NCI-H2107 treated with DMSO at 0.1 percent for 48 hours (cell line): ENCODE measurements at regions not wholly inside any gene's neighbourhood (a gene's known extent, or its start where the extent isn't known, plus 50 kb on each side); places are given as distances from the start of the nearest gene placed in this dataset.

ENCODE experiments used
- DNase-seq: peaks from one replicate; lab custom pipeline; 2025; ENCODE audit not compliant: unreplicated experiment; lab: John Stamatoyannopoulos, UW

DNA sequence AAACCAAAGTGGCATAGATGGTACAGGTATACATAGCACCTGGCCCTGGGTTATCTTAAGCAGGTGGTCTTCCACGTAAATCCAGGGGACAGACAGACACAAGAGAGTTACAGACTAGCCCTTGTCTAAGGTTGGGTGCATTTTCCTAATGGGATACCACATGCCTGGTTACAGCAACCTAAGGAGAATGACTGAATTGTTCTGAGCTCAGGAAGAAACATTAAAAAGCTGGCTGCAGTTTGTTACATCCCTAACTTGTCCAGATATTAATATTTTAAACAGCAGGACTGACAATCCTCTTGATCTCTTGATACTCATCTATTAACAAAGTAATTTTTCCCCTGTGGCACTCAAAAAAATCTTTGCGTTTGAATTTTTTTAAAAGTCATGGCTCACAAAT lies 102.2 kb upstream of the SERP2 start:
- DNase-seq = no peak

DNA sequence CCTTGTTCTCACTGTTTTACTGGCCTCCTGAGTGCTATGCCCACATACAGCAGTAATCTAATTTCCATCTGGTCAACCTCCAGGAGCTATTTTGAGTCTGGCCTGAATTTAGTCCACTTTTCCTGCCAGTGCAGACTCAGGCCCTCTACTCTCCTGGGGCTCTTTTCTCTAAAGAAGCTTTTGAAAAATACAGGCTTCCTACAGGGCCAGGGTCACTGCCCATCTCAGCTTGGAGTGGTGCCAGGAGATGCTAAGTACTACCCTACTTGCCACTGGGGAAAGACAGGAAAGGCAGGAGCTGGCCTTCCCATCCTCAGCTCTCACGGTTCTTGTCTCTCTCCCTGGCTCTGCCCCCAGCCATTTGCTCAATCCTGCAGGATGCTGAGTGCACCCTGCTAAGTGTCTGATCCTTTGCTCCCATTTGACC lies 101.7 kb upstream of the SERP2 start:
- DNase-seq = no peak

DNA sequence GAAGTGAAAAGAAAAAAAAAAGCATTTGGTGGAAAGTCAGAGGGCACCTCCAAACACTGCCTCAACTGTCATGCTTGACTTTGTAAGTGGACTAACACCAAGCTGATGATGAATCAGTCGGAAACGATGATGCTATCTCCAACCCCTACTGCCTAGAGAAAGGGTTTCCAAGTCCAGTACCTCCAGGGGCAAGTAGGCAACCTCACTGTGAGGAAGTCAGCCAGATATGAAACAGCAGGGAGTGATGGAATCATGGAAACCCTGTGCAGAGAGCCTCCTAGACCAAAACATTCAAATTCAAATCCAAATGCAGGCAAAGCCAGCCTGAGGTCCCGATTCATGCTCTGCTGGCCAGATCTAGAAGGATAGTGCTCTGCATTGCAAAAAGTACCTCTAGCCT lies 100.9 kb upstream of the SERP2 start:
- DNase-seq = no peak

DNA sequence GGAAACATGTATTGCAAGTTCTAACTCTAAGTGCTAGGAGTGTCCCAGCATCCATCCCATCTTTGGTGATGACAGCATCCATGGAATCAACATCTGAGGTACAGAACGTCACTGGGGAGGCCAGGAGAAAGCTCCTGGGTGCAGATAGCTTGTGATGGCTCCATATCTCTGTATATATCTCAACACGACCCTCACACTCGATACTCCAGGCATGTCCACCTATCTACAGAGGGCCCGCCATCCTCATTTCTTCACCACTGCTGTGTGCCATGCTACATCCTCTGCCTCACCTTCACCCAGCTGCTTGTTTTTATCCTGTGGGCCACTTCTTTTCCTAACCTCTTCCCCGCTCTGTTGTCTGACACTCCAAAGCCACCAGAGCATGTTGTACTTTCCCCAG lies 100.4 kb upstream of the SERP2 start:
- DNase-seq = no peak

DNA sequence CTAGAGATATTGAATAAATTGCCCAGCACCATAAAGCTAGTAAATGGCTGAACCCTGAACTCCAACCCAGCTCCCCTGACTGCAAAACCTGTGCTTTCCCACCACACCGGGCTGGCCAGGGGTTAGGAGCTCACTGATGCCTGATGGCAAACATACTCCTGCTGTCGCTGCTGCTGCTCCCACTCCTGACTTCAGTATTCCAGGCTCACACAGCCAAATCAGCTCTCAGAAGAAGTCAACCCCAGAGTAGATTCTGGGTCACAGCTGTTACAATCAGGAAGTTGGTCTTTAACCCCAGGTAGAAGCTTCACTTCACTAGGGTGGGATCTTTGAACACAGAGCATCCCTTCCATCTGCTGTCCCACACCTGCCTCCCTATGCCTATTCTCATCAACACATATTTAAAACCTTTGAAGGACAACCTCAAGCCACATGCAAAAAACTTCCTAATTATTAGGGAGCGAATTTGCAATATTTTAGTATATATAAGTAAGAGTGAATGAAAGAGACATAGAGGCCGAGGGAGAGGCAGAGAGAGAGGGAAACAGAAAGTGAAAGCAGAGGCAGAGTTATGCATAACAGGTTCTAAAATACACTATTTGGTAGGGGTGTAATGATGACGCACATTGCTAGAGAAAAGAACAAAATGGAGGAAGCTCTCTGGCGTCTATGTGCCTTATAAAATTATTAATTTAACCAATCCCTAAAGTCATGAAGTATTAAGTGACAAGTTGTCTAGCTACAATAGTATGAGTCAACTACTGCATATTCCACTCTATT lies 99.4 kb upstream of the SERP2 start:
- no peak for DNase-seq

DNA sequence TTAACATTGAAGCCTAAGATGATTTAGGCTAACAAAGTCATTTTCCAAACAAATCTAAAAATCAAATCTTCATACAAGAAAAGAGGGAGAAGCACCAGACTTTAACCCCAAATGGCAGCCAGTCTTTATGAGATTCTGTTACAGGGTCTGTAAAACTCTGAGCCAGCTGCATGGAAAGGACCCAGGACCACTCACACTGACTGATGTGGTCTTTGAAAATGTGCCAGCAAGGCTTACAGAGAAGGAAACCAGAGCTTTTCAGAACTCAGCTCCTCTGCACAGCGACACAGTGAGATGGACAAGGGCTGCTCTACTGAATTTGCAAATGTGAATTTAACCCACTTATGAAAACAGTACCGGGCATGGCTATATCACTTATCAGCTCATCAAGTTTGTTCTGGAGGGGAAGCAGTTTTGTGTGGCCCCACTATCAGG lies 98.8 kb upstream of the SERP2 start:
- DNase-seq = no peak

DNA sequence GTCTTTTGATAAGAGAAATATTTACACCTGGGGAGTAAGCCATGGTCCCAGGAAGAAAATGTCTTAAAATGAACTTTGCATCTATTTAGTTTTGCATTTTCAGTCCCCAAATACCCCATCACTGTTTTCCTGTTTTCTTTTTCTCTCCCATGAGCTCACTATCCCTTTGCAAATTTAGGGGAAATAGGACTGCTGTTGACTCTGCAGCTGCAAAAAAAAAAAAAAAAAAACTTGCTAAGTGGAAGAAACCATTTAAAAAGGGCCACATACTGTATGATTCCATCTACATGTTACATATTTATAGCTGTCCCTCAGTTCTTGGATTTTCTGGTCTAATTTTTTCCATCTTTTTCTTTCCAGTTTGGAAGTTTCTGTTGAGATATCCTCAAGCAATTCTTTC lies 98.2 kb upstream of the SERP2 start:
- DNase-seq = no peak

DNA sequence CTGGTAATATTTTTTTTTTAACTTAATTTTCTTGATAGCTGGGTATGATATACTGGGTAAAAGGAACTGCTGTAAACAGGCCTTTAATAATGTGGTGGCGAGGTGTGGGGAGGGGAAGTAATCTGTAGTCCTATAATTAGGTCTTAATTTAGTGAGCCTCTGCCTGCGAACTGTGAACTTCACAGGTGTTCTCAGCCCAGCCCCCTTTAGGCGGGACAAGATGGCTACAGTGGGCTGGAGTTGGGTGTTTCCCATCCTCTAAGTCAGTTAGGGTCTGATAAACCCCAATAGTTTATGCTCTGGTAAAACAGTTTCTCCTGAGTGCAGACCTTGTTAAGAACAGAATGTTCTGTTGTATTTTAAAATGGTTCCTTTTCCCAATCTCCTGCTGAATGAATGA lies 97.6 kb upstream of the SERP2 start:
- DNase-seq = no peak

DNA sequence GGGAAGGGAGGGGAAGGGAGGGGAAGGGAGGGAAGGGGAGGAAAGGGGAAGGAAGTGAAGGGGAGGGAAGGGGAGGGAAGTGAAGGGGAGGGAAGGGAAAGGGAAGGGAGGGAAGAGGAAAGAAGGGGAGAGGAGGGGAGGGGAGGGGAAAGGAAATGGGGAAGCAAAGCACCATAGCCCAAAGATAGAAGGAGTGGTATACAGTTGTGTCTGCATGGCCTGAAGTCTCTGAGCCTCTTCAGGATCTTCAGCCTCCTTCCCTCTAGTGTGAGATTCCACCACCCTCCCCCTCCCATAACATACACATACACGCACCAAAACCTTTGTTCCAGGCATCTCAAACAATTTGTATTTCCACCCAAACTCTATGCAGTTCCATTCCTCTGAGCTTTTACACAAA lies 96.2 kb upstream of the SERP2 start:
- DNase-seq = no peak

DNA sequence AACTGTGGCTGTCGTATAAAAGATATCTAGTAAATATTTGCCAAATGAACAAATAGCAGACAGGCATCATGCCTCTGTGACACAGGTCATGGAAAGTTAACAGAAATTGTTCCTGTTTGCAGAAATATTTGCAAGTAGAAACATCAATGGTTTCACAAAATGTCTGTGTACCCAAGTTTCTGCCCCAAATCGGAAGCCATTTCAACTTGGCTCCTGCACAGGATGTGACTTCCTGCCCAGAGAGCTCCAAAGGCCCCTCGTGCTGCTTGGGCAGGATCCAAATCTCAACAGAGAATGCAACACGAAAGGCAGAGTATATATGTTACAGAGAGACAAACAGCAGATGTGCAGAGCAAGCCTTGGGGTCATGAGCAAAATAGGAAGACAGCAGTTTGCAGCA lies 95.5 kb upstream of the SERP2 start:
- no peak for DNase-seq

DNA sequence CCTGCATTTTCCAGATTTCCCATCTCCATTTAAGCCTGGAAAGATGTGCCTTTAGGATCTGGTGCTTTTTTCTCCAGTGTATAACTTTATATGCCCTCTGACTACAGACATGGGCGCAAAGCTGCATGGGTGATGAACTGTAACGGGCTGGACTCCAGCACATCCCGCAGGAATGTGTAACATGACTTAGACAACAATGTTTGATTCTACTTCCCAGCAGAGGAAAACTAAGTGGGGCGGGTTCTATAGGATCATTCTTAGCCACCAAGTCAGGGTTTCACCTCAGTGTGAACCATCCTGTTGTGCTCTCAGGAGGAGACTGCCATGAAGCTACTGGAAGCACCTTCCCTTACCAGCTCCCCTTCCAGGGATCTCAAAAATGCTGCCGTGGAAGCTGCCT lies 93.2 kb upstream of the SERP2 start:
- no peak for DNase-seq

DNA sequence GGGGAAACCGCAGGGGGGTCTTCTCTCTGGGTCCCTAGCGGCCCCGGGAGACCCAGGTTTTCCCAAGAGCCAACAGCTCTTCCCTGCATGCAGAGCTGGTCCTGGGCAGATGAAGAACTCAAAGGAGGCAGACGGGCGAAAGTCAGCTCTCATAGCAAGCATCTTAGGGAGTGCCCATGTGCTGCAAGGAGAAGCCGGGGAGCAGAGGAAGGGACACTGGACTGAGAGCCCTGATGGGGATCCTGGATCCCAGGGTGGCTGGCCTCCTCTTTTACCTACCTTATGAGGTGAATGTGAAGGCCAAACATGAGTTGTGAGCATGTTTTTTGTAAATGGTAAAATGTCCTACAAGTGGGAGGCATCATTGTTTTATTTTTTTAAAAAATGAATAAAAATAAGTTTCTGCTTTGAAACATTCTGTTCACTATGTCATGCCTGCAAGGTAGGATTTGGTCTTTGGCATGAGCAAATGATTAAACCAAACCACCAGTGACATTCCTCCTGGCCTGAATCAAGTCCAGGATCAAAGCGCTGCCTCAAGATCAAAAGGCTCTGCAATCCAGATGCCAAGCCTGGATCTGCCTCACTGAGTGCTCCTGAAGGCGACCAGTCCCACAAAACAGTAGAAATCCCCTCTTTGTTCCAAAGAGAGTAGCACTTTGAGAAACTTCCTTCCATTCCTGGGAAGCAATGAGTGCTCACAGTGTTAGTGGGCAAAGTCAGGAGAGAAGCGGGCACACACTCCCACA lies 92.2 kb upstream of the SERP2 start:
- DNase-seq = no peak

DNA sequence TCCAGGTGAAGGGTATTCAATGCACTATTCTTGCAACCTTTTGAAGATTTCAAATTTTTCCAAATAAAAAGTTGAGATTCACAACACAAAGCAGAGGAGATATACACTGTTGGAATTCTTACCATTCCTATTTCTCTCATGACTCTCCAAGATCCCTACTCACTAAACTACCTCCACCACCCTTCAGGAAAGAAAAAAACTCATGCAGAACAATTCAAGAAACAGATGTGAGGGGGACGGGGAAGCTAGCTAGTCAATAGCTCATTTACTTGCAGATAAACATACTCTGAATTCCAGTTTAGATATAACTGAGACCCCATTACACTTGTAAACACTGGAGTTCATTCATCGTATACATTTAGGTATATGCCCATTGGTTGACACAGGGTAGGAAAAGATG lies 90.0 kb upstream of the SERP2 start:
- DNase-seq = no peak

DNA sequence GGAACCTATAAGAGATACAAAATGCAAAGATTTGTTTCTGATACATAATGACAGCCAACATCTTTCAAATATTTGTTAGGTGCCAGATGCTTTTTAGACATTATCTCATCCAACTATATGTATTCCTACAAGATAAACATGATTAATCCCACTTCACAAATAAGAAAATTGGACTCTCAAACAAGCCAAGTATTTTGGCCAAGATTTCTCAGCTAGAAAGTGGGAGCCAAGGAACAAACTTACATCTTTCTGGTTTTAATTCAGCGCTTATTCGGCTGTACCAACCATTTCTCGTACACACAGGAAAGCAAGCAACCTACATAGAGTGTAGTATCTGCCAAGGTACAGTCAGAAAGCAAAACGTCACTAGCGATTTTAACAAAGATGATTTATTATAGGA lies 85.7 kb upstream of the SERP2 start:
- no peak for DNase-seq

DNA sequence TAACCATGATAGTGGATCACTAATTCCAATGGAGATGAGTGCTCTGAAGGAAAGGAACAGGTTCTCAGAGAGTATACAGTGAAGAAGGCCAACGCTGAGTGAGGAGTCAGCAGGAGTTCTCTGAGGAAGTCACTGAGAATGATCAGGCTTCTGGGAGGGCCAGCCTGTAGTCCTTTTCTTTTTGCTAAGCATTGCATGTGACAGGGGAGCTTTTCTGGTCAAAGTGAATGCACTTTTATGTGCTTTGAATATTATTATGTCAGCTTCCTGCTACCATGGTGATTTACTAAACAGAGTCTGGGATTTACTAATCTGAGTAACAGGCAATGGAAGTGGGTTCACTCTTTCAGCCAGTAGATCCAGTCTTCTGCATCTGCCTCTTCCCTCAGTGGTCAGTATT lies 81.1 kb upstream of the SERP2 start:
- DNase-seq = no peak

DNA sequence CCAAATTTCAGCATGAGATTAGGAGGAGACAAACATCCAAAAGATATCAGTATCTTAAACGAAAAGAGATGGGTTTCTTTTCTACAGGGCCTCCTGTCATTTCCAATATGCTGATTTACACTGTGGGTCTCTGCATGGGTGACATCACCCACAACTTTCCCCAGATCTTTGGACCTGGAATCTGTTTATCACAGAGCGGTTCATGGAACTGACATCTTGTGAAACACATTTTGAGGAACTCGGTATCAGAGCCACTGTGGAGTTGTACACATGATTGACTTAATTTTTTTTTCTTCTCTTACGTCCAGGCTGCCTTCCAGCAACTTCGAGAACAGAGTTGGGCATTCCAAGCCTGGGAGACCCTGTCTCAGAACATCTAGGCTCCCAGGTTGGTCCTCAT lies 80.2 kb upstream of the SERP2 start:
- DNase-seq = no peak

DNA sequence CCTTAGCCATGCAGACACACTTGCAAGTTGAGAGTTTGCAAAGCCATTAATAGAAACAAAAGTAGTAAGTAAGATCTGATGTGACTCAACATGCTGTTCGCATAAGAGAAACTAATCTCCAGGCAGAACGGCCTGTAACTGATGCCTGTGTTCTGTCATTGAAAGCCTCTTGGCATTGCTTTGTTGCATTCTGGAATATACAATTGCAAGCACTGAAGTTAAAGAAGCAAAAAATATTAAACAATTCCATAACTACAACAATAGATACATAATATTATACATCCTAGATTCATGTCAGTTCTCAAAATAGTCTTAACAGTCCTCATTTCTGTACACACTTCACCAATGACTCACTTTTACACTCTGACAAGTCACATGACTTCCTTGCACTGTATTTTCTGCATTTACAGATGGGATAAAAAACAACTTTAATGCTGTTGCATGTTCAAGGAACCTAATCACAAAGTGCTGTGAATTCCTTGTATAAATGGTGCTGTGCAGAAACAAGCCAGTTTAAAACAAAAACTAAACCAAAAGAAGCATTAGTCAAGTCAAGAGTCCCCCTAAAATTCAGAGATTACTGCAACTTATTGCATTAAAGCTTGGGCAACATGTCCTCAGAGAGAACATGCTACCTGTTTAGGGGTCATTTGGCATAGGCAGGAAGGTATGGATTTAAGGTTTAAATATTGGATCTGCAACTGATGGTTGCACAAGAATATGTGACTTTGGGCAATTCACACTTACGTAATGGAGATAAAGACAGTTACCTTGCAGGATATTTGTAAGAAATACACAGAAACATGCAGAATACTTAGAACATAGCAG lies 79.5 kb upstream of the SERP2 start:
- DNase-seq = no peak

DNA sequence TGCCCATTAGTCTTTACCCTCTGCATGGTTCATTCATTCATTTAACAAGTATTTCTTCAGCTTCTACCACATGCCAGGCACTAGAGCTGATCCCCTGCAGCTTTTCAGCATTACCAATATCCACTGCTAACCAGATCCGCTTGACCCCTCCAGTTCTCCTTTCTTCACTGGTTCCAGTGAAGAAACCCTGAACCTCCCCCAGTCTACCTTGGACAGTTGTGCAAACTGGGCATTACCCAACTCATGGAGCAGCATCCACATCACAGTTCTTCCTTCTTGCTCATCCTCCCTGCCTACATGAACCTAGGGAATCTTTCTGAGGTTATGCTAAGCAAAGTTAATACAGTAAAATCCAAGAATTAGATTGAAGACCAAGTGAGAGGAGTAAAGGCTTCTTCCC lies 78.7 kb upstream of the SERP2 start:
- DNase-seq = no peak

DNA sequence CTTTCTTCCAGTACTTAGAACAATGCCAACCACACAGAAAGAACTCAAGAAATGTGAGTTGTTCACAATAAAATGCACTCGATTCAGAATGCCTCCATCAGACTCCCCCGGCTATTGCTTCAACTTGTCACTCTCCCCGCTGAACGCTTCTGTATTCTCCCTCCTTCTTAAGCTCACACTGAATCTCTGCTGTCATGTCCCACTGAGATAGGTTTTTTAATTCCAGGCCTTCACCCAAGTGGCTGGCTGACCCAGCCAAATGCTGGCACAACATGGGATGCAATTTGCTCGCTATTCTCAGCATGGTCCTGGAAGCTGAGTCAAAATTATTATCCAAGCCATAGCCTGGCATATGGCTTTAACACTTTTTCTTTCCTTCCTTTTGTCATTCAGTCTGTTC lies 76.8 kb upstream of the SERP2 start:
- no peak for DNase-seq

DNA sequence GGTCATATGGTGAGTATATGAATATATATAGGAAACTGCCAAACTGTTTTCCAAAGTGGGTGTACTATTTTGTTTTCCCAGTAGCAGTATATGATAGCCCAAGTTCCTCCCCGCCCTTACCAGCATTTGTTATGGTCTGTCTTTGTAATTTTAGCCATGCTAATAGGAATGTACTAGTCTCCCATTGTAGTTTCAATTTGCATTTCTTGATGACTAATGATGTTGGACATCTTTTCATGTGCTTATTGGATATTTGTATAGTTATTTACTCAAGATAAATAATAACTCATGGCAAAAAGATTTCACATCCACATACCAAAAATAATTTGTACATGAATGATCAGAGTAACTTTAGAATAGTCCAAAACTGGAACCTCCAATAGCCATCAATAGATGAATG lies 75.3 kb upstream of the SERP2 start:
- DNase-seq = no peak

DNA sequence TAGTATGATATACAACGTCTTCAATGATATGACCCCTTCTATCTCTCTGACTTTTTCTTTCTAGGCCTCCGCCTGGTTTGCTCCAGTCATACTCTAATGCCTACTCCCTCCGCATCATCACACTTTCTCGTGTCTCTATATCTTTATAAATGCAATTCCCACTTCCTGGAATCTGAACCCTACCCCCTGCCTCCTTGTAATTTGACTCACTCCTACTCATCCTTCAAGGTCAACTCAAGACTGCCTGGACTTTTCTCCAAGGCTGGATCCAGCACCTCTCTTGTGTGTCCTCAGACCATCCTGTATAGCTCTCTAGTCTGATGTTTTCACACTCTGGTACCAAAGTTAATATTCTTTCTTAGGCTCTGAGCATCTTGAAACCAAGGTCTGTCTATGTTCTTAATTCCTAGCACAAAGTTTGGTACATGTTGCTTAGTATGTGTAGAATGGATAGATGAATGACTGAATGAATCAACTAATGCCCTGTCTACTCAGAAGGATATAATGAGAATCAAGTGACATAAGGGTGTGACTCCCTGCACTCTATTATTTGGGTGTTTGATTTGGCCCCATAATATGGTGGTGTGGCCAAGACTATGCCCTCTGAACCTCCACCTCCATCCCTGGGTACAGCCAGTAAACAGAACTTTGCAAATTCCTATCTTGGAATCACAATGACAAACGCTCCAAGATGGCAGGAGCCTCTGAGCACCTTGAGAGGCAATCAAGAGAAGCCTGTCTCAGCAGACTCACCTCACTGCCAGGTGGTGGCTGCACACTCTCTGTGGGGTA lies 74.3 kb upstream of the SERP2 start:
- DNase-seq = no peak
